ENCODE measurements at regions not wholly inside any gene's neighbourhood (a gene's known extent, or its start where the extent isn't known, plus 50 kb on each side); places are given as distances from the start of the nearest gene placed in this dataset.

DNA sequence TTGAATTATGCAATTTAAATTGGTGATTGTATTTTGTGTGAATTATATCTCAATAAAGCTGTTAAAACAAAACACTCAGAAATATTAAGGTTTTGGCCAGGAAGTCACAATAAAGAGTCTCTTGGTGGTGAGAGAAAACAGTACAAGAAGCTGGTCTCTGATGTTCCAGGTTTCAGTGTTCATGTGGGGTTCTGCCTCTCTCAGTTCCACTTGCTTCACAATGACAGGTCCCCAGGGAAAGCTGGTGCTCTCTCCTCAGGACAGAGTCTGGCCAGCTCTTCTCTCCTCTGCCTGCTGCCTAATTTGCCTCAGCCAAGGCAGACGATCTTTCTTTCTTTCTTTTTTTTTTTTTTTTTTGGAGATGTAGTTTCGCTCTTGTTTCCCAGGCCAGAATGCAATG is 342.9 kb upstream of the PLXNA2 start:
- no peak overlapping the region for H3K27ac Mint-ChIP-seq (ENCODE audit: unreplicated experiment)
- Histone ChIP-seq H3K79me2 (ENCODE audit: insufficient read depth, low read length) (no peaks in the 10 kb centered on the region), H3K9me3 (ENCODE audit: insufficient read depth, low read depth, low read length) (no peaks in the 10 kb centered on the region), H3K27me3 (ENCODE audit: insufficient read depth, low read length) (no peaks in the 10 kb centered on the region), H3K36me3 (ENCODE audit: insufficient read depth, low read length) (no peaks in the 10 kb centered on the region), H2AFZ (ENCODE audit: low read depth, low read length) (no peak overlapping the region), H3K9ac (ENCODE audit: low read length) (no peak overlapping the region), H4K20me1 (ENCODE audit: insufficient read depth, low read length) (no peaks in the 10 kb centered on the region), H3K27ac (ENCODE audit: low read depth, low read length) (no peak overlapping the region), H3K4me1 (ENCODE audit: insufficient read depth, low read length) (no peaks in the 10 kb centered on the region), H3K4me2 (ENCODE audit: low read length) (no peak overlapping the region), H3K4me3 (ENCODE audit: insufficient read depth, low read depth, low read length) (no peak overlapping the region)
- H3K9me3 Mint-ChIP-seq (ENCODE audit: unreplicated experiment), result no peaks in the 10 kb centered on the region
- H3K4me3 Mint-ChIP-seq (ENCODE audit: unreplicated experiment), result no peak overlapping the region
- no peaks in the 10 kb centered on the region for H3K36me3 Mint-ChIP-seq (ENCODE audit: low read depth, unreplicated experiment)
- no peaks in the 10 kb centered on the region for H3K4me1 Mint-ChIP-seq (ENCODE audit: low read depth, unreplicated experiment)
- peaks cover 19% of the 10 kb centered on the region for H3K27me3 Mint-ChIP-seq (ENCODE audit: low read depth, unreplicated experiment)
- FAIRE-seq (no peak), DNase-seq (ENCODE audit: low read depth) (no peak)
- TF ChIP-seq, protein P1, sequence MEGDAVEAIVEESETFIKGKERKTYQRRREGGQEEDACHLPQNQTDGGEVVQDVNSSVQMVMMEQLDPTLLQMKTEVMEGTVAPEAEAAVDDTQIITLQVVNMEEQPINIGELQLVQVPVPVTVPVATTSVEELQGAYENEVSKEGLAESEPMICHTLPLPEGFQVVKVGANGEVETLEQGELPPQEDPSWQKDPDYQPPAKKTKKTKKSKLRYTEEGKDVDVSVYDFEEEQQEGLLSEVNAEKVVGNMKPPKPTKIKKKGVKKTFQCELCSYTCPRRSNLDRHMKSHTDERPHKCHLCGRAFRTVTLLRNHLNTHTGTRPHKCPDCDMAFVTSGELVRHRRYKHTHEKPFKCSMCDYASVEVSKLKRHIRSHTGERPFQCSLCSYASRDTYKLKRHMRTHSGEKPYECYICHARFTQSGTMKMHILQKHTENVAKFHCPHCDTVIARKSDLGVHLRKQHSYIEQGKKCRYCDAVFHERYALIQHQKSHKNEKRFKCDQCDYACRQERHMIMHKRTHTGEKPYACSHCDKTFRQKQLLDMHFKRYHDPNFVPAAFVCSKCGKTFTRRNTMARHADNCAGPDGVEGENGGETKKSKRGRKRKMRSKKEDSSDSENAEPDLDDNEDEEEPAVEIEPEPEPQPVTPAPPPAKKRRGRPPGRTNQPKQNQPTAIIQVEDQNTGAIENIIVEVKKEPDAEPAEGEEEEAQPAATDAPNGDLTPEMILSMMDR (IDR thresholded peaks at IDR 0.05; ENCODE audit: insufficient read depth, low read depth, low read length), result no peak
- TF ChIP-seq EZH2 (IDR thresholded peaks at IDR 0.05; ENCODE audit: insufficient read depth, low read length), result no peak

DNA sequence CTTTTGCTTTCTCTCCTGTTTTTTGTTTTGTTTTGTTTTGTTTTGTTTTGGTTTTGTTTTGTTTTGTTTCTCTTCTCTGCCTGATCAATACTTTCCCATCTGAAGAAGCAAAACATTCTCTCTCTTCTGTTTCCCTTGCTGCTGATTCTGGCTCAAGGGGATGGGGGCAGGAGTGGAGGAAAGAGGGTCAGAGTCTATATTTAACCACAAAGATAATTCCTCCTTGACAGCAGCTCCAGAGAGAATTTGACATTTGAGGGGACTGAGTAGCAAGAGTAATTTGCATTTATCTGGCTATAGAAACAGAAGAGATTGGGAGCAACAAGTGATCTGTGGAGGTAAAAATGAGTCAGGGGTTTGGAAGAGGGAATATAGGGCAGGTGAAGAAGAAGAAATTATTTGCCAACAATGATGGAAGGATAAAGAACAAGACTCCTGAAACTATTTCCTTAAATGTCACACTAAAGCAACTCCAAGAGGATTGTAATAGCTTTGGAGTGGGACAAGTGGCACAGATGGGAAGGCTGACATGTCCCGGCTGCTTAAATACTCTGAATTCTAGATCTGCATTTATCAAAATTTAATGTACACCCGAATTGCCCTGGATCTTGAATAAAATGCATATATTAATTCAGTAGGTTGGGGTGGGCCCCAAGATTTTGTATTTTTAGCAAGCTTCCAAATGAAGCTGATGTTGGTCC is 349.3 kb upstream of the PLXNA2 start:
- no peak for TF ChIP-seq EZH2 (IDR thresholded peaks at IDR 0.05; ENCODE audit: insufficient read depth, low read length)
- no peaks in the 10 kb centered on the region for H3K4me1 ChIP-seq (ENCODE audit: insufficient read depth, low read length)
- H3K4me2 ChIP-seq (ENCODE audit: low read length), result no peak overlapping the region
- no peak overlapping the region for H3K27ac ChIP-seq (ENCODE audit: low read depth, low read length)
- no peaks in the 10 kb centered on the region for H3K36me3 ChIP-seq (ENCODE audit: insufficient read depth, low read length)
- Mint-ChIP-seq H3K4me1 (ENCODE audit: low read depth, unreplicated experiment) (peaks cover 15% of the 10 kb centered on the region), H3K4me3 (ENCODE audit: unreplicated experiment) (no peak overlapping the region), H3K9me3 (ENCODE audit: unreplicated experiment) (no peaks in the 10 kb centered on the region), H3K36me3 (ENCODE audit: low read depth, unreplicated experiment) (no peaks in the 10 kb centered on the region), H3K27ac (ENCODE audit: unreplicated experiment) (no peak overlapping the region), H3K27me3 (ENCODE audit: low read depth, unreplicated experiment) (peaks cover 10% of the 10 kb centered on the region)
- H3K79me2 ChIP-seq (ENCODE audit: insufficient read depth, low read length), result no peaks in the 10 kb centered on the region
- no peaks in the 10 kb centered on the region for H3K27me3 ChIP-seq (ENCODE audit: insufficient read depth, low read length)
- FAIRE-seq (no peak), DNase-seq (ENCODE audit: low read depth) (no peak)
- no peaks in the 10 kb centered on the region for H4K20me1 ChIP-seq (ENCODE audit: insufficient read depth, low read length)
- H2AFZ ChIP-seq (ENCODE audit: low read depth, low read length), result no peak overlapping the region
- H3K4me3 ChIP-seq (ENCODE audit: insufficient read depth, low read depth, low read length), result no peak overlapping the region
- no peak overlapping the region for H3K9ac ChIP-seq (ENCODE audit: low read length)
- H3K9me3 ChIP-seq (ENCODE audit: insufficient read depth, low read depth, low read length), result no peaks in the 10 kb centered on the region

DNA sequence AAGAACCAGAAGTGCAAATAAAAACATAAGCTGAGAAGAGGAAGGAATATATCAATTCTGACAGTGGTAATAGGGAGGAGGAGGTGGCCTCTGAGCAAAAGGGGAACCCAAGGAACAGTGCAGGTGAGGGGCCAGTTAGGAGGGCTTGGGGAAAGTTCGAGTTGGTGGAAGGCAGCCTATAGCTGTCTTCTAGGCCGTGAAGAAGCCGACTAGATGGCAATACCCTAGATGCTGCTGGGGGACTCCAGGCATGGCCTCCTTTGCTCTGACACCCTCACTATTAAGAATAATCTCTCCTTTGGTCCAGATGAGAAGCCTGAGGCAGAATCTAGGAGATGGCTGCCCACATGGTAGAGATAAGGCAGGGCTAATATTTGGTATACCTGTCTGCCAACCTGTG is 351.1 kb upstream of the PLXNA2 start:
- H3K4me3 ChIP-seq (ENCODE audit: insufficient read depth, low read depth, low read length), result no peak overlapping the region
- H3K4me3 Mint-ChIP-seq (ENCODE audit: unreplicated experiment), result no peak overlapping the region
- TF ChIP-seq, protein P1 (IDR thresholded peaks at IDR 0.05; ENCODE audit: insufficient read depth, low read depth, low read length), result no peak
- no peak for TF ChIP-seq EZH2 (IDR thresholded peaks at IDR 0.05; ENCODE audit: insufficient read depth, low read length)
- H4K20me1 ChIP-seq (ENCODE audit: insufficient read depth, low read length), result no peaks in the 10 kb centered on the region
- H3K4me1 Mint-ChIP-seq (ENCODE audit: low read depth, unreplicated experiment), result peaks cover 15% of the 10 kb centered on the region
- DNase-seq (ENCODE audit: low read depth) (no peak), FAIRE-seq (no peak)
- H3K9ac ChIP-seq (ENCODE audit: low read length), result no peak overlapping the region
- no peaks in the 10 kb centered on the region for H3K4me1 ChIP-seq (ENCODE audit: insufficient read depth, low read length)
- H3K27me3 Mint-ChIP-seq (ENCODE audit: low read depth, unreplicated experiment), result peaks cover 4% of the 10 kb centered on the region
- no peaks in the 10 kb centered on the region for H3K9me3 Mint-ChIP-seq (ENCODE audit: unreplicated experiment)
- H2AFZ ChIP-seq (ENCODE audit: low read depth, low read length), result no peak overlapping the region
- no peaks in the 10 kb centered on the region for H3K79me2 ChIP-seq (ENCODE audit: insufficient read depth, low read length)
- no peak overlapping the region for H3K27ac Mint-ChIP-seq (ENCODE audit: unreplicated experiment)
- H3K36me3 ChIP-seq (ENCODE audit: insufficient read depth, low read length), result no peaks in the 10 kb centered on the region
- H3K27me3 ChIP-seq (ENCODE audit: insufficient read depth, low read length), result no peaks in the 10 kb centered on the region
- H3K4me2 ChIP-seq (ENCODE audit: low read length), result no peak overlapping the region
- H3K27ac ChIP-seq (ENCODE audit: low read depth, low read length), result no peak overlapping the region
- no peaks in the 10 kb centered on the region for H3K9me3 ChIP-seq (ENCODE audit: insufficient read depth, low read depth, low read length)
- no peaks in the 10 kb centered on the region for H3K36me3 Mint-ChIP-seq (ENCODE audit: low read depth, unreplicated experiment)
